ENCODE measurements at regions not wholly inside any gene's neighbourhood (a gene's known extent, or its start where the extent isn't known, plus 50 kb on each side); places are given as distances from the start of the nearest gene placed in this dataset.

DNA sequence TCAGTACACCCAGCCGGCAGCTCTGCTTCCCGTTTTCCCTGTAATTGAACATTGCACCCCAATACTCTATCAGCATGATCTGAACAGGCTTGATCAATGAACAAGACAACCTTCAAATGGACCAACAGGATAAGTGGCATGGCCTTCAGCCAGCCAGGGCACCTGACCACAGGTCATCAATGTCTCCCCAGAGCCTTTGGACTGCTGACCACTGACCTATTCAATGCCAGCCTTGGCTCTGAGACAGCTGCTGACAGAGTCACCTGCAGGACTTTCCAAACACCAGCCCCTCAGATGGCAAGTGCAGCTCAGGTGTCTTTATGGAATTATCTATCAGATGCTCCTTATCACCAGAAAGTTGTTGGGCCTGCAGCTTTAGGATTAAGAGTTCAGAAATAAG lies 462.9 kb upstream of the ASIC2 start:
- no peak for DNase-seq (ENCODE audit: low read depth)
- TF ChIP-seq, protein P1, sequence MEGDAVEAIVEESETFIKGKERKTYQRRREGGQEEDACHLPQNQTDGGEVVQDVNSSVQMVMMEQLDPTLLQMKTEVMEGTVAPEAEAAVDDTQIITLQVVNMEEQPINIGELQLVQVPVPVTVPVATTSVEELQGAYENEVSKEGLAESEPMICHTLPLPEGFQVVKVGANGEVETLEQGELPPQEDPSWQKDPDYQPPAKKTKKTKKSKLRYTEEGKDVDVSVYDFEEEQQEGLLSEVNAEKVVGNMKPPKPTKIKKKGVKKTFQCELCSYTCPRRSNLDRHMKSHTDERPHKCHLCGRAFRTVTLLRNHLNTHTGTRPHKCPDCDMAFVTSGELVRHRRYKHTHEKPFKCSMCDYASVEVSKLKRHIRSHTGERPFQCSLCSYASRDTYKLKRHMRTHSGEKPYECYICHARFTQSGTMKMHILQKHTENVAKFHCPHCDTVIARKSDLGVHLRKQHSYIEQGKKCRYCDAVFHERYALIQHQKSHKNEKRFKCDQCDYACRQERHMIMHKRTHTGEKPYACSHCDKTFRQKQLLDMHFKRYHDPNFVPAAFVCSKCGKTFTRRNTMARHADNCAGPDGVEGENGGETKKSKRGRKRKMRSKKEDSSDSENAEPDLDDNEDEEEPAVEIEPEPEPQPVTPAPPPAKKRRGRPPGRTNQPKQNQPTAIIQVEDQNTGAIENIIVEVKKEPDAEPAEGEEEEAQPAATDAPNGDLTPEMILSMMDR (IDR thresholded peaks at IDR 0.05; ENCODE audit: low read depth, low read length, missing control alignments), result no peak
- no peak overlapping the region for H3K4me3 ChIP-seq (ENCODE audit: low read depth, low read length)

DNA sequence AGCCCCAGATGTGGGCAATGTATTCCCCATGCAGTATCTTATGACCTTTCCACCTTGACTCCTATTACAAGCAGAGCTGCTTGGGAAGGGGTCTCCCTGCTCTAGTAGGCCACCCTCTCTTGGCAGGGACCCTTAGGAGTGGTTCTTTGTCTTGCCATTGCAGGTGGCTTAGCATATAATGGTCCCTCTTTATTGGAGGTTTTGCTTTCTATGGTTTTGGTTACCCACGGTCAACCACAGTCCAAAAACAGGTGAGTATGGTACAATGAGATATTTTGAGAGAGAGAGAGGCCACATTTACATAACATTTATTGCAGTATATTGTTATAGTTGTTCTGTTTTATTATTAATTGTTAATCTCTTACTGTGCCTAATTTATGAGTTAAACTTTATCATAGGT lies 472.8 kb upstream of the ASIC2 start:
- DNase-seq (ENCODE audit: low read depth), result no peak
- H3K4me3 ChIP-seq (ENCODE audit: low read depth, low read length), result no peak overlapping the region
- TF ChIP-seq, protein P1 (IDR thresholded peaks at IDR 0.05; ENCODE audit: low read depth, low read length, missing control alignments), result no peak

DNA sequence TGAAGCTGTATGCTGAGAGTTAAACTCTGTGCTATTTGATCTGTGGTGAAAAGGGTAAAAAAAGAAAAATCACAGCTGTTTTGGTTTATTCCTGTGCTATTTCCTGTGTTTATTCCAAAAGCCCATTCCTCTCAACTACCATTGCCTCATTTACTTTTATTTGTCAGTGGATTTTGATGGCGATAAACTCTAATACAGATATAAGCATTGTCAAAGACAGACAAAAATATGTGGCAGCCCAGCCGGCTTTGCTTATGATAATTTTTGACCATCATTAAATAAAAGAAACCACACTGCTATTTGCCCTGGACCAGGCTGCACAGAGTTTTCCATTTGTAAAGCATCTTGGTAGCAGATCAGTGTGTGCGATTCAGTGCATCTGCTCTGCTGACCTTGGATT lies 473.6 kb upstream of the ASIC2 start:
- DNase-seq (ENCODE audit: low read depth), result no peak
- TF ChIP-seq, protein P1 (IDR thresholded peaks at IDR 0.05; ENCODE audit: low read depth, low read length, missing control alignments), result no peak
- no peak overlapping the region for H3K4me3 ChIP-seq (ENCODE audit: low read depth, low read length)

DNA sequence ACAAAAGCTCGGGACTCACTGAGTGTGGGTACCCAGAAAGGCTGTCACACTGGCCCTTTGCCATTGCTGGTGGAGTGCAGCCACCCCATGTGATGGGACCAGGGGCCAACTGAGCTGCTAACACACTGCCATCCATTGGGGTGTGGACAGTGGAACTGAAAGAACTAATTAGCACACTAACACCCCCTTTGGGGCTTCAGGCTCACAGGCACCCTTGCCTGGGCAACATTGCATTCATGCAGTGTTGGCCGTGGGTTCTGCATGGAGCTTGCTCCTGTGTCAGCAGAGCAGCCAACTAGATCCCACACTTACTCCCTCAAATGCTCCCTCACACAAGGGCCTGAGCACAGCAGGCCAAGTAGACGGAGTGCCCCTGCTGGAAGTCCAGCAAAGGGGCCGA lies 476.0 kb upstream of the ASIC2 start:
- no peak for DNase-seq (ENCODE audit: low read depth)
- TF ChIP-seq, protein P1 (IDR thresholded peaks at IDR 0.05; ENCODE audit: low read depth, low read length, missing control alignments), result no peak
- no peak overlapping the region for H3K4me3 ChIP-seq (ENCODE audit: low read depth, low read length)

DNA sequence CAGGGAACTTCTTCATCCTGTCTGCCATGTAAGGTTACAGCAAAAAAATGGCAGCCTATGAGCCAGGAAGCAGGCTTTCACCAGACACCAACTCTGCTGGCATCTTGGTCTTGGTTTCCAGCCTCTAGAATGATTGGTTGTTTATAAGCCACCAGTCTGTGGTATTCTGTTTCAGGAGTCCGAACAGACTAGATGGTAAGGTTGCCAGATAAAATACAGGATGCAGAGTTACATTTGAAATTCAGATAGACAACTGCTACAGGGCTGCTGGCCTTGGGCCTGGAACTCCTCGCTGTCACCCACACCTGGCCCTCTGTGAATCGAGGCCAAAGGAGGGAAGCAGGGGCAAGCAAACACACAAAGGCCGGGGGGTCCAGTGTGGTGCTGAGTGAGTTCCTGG lies 478.8 kb upstream of the CCL2 start:
- no peak overlapping the region for H3K4me3 ChIP-seq (ENCODE audit: low read depth, low read length)
- TF ChIP-seq, protein P1 (IDR thresholded peaks at IDR 0.05; ENCODE audit: low read depth, low read length, missing control alignments), result no peak
- no peak for DNase-seq (ENCODE audit: low read depth)

DNA sequence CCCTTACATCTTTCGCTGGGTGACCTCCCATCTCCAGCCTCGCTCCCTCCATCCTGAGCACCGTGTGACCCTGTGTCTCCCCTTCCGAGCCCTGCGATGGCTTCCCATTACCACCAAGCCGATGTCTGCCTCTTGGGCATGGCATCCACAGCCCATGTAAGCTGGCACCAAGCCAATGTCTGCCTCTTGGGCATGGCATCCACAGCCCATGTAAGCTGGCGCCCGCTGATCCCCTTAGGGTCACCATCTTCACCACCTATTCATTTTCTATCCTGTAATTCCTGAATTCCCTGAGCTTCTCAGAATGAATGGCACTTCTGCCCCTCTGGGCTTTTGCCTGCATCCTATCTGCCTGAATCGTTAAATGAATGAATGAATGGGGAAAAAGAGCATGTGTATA lies 478.2 kb upstream of the CCL2 start:
- DNase-seq (ENCODE audit: low read depth), result no peak
- TF ChIP-seq, protein P1 (IDR thresholded peaks at IDR 0.05; ENCODE audit: low read depth, low read length, missing control alignments), result no peak
- no peak overlapping the region for H3K4me3 ChIP-seq (ENCODE audit: low read depth, low read length)

DNA sequence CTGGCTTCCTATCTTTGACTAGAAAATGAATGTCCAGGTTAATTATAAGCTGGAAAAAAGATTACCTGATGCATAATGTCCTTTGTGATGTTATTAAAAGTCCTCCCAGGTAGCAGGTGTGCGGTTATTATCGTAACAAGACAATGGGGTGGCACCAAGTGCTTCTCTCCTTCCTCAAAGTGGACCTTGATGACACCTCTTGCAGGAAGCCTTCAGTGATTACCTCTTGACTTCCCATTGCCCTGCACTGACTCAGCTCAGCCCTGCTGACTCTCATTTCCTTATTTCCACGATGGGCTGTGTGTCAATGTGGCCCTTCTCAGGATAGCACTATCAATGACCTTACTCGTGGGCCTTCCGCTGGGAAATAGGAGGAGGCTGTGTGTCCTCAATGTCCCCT lies 477.4 kb upstream of the CCL2 start:
- no peak for DNase-seq (ENCODE audit: low read depth)
- no peak overlapping the region for H3K4me3 ChIP-seq (ENCODE audit: low read depth, low read length)
- TF ChIP-seq, protein P1 (IDR thresholded peaks at IDR 0.05; ENCODE audit: low read depth, low read length, missing control alignments), result no peak

All from GM12864 (cell line).